Calu3 (cell line): ENCODE measurements at regions not wholly inside any gene's neighbourhood (a gene's known extent, or its start where the extent isn't known, plus 50 kb on each side); places are given as distances from the start of the nearest gene placed in this dataset.
"Not testable (repeated sequence)": the region's sequence is repeated elsewhere in the genome, so short reads cannot be mapped to it uniquely, and the experiment has no call there.

Source experiments
- BruUV-seq: library from RNA; stranded (reverse); fragments of 400-500 nt; replicated peaks from 2 replicates; lab custom pipeline; 2021; lab: Mats Ljungman, UMichigan
- CTCF ChIA-PET: fragments of 300-600 bp; sonication (Branson Sonifier 250); formaldehyde crosslinking; loops from one replicate; lab custom pipeline; 2022; ENCODE audit warnings: antibody characterized with exemption; lab: Charles Lee
- DNase-seq: peaks from one replicate; pipeline ENCODE4 v3.0.0; 2022
- H3K27ac Mint-ChIP-seq: one replicate; pipeline ENCODE4 v1.8.0; 2022; ENCODE audit warnings: mixed read lengths; ENCODE audit not compliant: unreplicated experiment
- H3K27me3 Mint-ChIP-seq: one replicate; pipeline ENCODE4 v1.8.0; 2022; ENCODE audit warnings: mixed read lengths; ENCODE audit not compliant: unreplicated experiment
- H3K36me3 Mint-ChIP-seq: one replicate; pipeline ENCODE4 v1.8.0; 2022; ENCODE audit warnings: mild to moderate bottlenecking, moderate library complexity, mixed read lengths; ENCODE audit not compliant: insufficient read depth, unreplicated experiment
- H3K4me1 Mint-ChIP-seq: one replicate; pipeline ENCODE4 v1.8.0; 2022; ENCODE audit warnings: mild to moderate bottlenecking, low read depth, mixed read lengths; ENCODE audit not compliant: unreplicated experiment
- H3K4me3 Mint-ChIP-seq: one replicate; pipeline ENCODE4 v1.8.0; 2022; ENCODE audit warnings: mild to moderate bottlenecking, low read depth, moderate library complexity, mixed read lengths; ENCODE audit not compliant: unreplicated experiment
- H3K9me3 Mint-ChIP-seq: one replicate; pipeline ENCODE4 v1.8.0; 2022; ENCODE audit warnings: low read depth, mixed read lengths; ENCODE audit not compliant: unreplicated experiment
- intact Hi-C: fragments of 100-400 bp; cut with micrococcal nuclease; formaldehyde crosslinking; loops from one replicate; pipeline ENCODE4 v1.10.0; 2022; ENCODE audit not compliant: unreplicated experiment
- TF ChIP-seq, protein P1 (sequence below): fragments of 200-600 bp; IDR thresholded peaks from one replicate; pipeline ENCODE4 v1.8.0; 2022; ENCODE audit warnings: antibody characterized with exemption; ENCODE audit not compliant: unreplicated experiment

DNA sequence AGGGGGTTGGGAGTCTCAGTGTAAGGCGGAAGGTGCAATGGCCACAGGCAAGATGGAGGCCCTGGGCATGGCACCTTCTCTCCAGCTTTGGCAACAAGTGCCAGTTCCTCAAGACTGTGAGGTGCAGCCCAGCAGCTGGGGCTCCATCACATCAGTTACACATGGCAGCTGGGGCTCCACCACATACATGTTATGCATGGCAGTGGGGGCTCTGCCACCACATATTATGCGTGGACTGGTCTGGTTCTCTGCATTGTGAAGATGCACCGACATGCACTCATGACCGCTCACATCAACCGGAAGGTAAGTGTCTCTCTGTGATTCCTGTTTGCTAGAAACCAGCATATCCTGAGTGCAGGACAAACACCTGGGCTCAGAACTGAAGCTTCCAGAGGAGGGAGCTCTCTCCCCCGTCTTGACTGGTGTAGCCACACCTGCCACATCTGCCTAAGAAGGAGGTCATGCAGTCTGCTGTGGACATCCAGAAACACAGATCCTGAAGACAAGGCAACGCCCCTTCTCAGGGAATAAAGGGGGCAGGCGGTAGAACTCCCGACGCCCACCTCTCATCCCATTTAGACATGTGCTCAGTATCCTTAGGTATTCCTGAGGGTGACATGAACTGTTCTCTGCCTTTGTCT lies 104.1 kb upstream of the TMPRSS2 start:
- Mint-ChIP-seq H3K27ac (no peak overlapping the region), H3K4me1 (peaks cover 18% of the 10 kb centered on the region), H3K27me3 (no peaks in the 10 kb centered on the region), H3K4me3 (no peak overlapping the region), H3K9me3 (no peaks in the 10 kb centered on the region), H3K36me3 (no peaks in the 10 kb centered on the region)
- DNase-seq, result peak; percentile 61
- no TSS peak for BruUV-seq
- intact Hi-C loops, result loop anchor here (1.0 to 10.0 kb wide), 2 partner anchors 113 to 166 kb away; no protein-coding TSS in a partner anchor
- TF ChIP-seq, protein P1, sequence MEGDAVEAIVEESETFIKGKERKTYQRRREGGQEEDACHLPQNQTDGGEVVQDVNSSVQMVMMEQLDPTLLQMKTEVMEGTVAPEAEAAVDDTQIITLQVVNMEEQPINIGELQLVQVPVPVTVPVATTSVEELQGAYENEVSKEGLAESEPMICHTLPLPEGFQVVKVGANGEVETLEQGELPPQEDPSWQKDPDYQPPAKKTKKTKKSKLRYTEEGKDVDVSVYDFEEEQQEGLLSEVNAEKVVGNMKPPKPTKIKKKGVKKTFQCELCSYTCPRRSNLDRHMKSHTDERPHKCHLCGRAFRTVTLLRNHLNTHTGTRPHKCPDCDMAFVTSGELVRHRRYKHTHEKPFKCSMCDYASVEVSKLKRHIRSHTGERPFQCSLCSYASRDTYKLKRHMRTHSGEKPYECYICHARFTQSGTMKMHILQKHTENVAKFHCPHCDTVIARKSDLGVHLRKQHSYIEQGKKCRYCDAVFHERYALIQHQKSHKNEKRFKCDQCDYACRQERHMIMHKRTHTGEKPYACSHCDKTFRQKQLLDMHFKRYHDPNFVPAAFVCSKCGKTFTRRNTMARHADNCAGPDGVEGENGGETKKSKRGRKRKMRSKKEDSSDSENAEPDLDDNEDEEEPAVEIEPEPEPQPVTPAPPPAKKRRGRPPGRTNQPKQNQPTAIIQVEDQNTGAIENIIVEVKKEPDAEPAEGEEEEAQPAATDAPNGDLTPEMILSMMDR, result peak; percentile 29
- CTCF ChIA-PET, result interaction anchor here (0.6 to 2.5 kb wide), 23 partner anchors 9 to 474 kb away, joined by 3 to 23 read pairs (median 6); partner anchors contain the start of gene TMPRSS2

- H3K4me3 Mint-ChIP-seq, result no peak overlapping the region
- no peaks in the 10 kb centered on the region for H3K27me3 Mint-ChIP-seq
- intact Hi-C loops, result loop anchor here (10.0 kb wide), 1 partner anchor 113 kb away; no protein-coding TSS in a partner anchor
- DNase-seq, result no peak
- TF ChIP-seq, protein P1, result no peak
- no peak overlapping the region for H3K27ac Mint-ChIP-seq
- CTCF ChIA-PET, result interaction anchor here (1.2 to 2.5 kb wide), 3 partner anchors 67 to 153 kb away, joined by 3 to 23 read pairs (median 11); partner anchors contain the start of gene TMPRSS2
- no peaks in the 10 kb centered on the region for H3K36me3 Mint-ChIP-seq
- BruUV-seq, result no TSS peak
- peaks cover 18% of the 10 kb centered on the region for H3K4me1 Mint-ChIP-seq
- no peaks in the 10 kb centered on the region for H3K9me3 Mint-ChIP-seq
Measured at GRCh38 chr21:41611441-41611840, 103.5 kb upstream of the TMPRSS2 start.

DNA sequence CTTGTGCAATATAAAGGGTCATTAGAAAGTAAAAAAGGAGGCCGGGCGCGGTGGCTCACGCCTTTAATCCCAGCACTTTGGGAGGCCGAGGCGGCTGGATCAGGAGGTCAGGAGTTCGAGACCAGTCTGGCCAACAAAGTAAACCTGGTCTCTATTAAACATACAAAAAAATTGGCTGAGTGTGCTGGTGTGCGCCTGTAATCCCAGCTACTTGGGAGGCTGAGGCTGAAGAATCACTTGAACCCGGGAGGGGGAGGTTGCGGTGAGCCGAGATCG lies 102.8 kb upstream of the TMPRSS2 start:
- H3K4me3 Mint-ChIP-seq, H3K36me3 Mint-ChIP-seq, H3K27me3 Mint-ChIP-seq, CTCF ChIA-PET, BruUV-seq, DNase-seq, H3K9me3 Mint-ChIP-seq, H3K27ac Mint-ChIP-seq: not testable (repeated sequence)
- intact Hi-C loops, result loop anchor here (10.0 kb wide), 1 partner anchor 114 kb away; no protein-coding TSS in a partner anchor
- peaks cover 14% of the 10 kb centered on the region for H3K4me1 Mint-ChIP-seq

- Mint-ChIP-seq H3K27me3 (no peaks in the 10 kb centered on the region), H3K36me3 (no peaks in the 10 kb centered on the region), H3K4me3 (no peak overlapping the region), H3K4me1 (peaks cover 11% of the 10 kb centered on the region), H3K27ac (no peak overlapping the region), H3K9me3 (no peaks in the 10 kb centered on the region)
- TF ChIP-seq, protein P1, result peak; percentile 72
- DNase-seq, result peak; percentile 66
- intact Hi-C loops, result loop anchor here (10.0 kb wide), 1 partner anchor 115 kb away; no protein-coding TSS in a partner anchor
- BruUV-seq, result no TSS peak
- CTCF ChIA-PET, result no interaction called here
Measured at GRCh38 chr21:41610042-41610839, 102.3 kb upstream of the TMPRSS2 start.
